BJ (cell line): ENCODE measurements at regions not wholly inside any gene's neighbourhood (a gene's known extent, or its start where the extent isn't known, plus 50 kb on each side); places are given as distances from the start of the nearest gene placed in this dataset.
A peak's percentile ranks its signal among the peaks of the same experiment; 100 is the strongest.

Source experiments
- CTCF ChIA-PET: fragments of 350-600 bp; formaldehyde crosslinking; extraction: SDS; loops from one replicate; lab custom pipeline; 2021; ENCODE audit warnings: antibody characterized with exemption, inconsistent platforms; lab: Yijun Ruan, JAX
- POLR2A ChIA-PET: fragments of 300-600 bp; sonication (Branson Sonifier 250); formaldehyde crosslinking; extraction: SDS; loops from one replicate; lab custom pipeline; 2021; ENCODE audit warnings: antibody characterized with exemption; lab: Charles Lee
- DNase-seq: peaks from one replicate; pipeline ENCODE4 v3.0.0-alpha.2; 2011; ENCODE audit warnings: low read depth
- H3K27me3 ChIP-seq: 2 replicates; pipeline ENCODE4 v1.6.0; 2011; ENCODE audit warnings: low read length; ENCODE audit not compliant: control insufficient read depth, insufficient read depth
- H3K36me3 ChIP-seq: 2 replicates; pipeline ENCODE4 v1.5.1; 2011; ENCODE audit warnings: low read length; ENCODE audit not compliant: control insufficient read depth, insufficient read depth
- H3K4me3 ChIP-seq: 2 replicates; pipeline ENCODE4 v1.5.1; 2011; ENCODE audit warnings: low read depth, mild to moderate bottlenecking, control low read depth, low read length
- CTCF ChIP-seq: IDR thresholded peaks from 2 replicates; pipeline ENCODE4 v1.5.1; 2011; ENCODE audit warnings: low read depth, mild to moderate bottlenecking, control low read depth, inconsistent platforms, low read length, moderate library complexity; ENCODE audit not compliant: insufficient read depth

- ChIA-PET CTCF (no interaction called here), POLR2A (no interaction called here)
- TF ChIP-seq CTCF, result no peak
- no peak overlapping the region for H3K4me3 ChIP-seq
- H3K36me3 ChIP-seq, result no peaks in the 10 kb centered on the region
- H3K27me3 ChIP-seq, result no peaks in the 10 kb centered on the region
- no peak for DNase-seq
Measured at GRCh38 chr1:218887141-218887925, 286.3 kb upstream of the LYPLAL1 start.

GRCh38 chr1:218890451-218890850 is 283.2 kb upstream of the LYPLAL1 start:
- Histone ChIP-seq H3K4me3 (no peak overlapping the region), H3K27me3 (no peaks in the 10 kb centered on the region), H3K36me3 (no peaks in the 10 kb centered on the region)
- CTCF ChIA-PET, result no interaction called here
- POLR2A ChIA-PET, result no interaction called here
- DNase-seq, result no peak
- TF ChIP-seq CTCF, result no peak

GRCh38 chr1:218891577-218891976 is 282.1 kb upstream of the LYPLAL1 start:
- DNase-seq, result no peak
- Histone ChIP-seq H3K4me3 (no peak overlapping the region), H3K27me3 (no peaks in the 10 kb centered on the region), H3K36me3 (no peaks in the 10 kb centered on the region)
- no peak for TF ChIP-seq CTCF
- ChIA-PET POLR2A (no interaction called here), CTCF (no interaction called here)

GRCh38 chr1:218895064-218895587 is 278.6 kb upstream of the LYPLAL1 start:
- Histone ChIP-seq H3K4me3 (no peak overlapping the region), H3K27me3 (no peaks in the 10 kb centered on the region), H3K36me3 (no peaks in the 10 kb centered on the region)
- CTCF ChIA-PET, result no interaction called here
- DNase-seq, result peak; percentile 23
- TF ChIP-seq CTCF, result no peak
- POLR2A ChIA-PET, result no interaction called here

GRCh38 chr1:218896202-218896601 is 277.5 kb upstream of the LYPLAL1 start:
- POLR2A ChIA-PET, result no interaction called here
- Histone ChIP-seq H3K36me3 (no peaks in the 10 kb centered on the region), H3K4me3 (no peak overlapping the region), H3K27me3 (no peaks in the 10 kb centered on the region)
- no peak for TF ChIP-seq CTCF
- CTCF ChIA-PET, result no interaction called here
- DNase-seq, result no peak
